ENCODE measurements at regions not wholly inside any gene's neighbourhood (a gene's known extent, or its start where the extent isn't known, plus 50 kb on each side); places are given as distances from the start of the nearest gene placed in this dataset.
A peak's percentile ranks its signal among the peaks of the same experiment; 100 is the strongest.

GRCh38 chr1:114224196-114224907 lies 70.7 kb upstream of the SYT6 start:
- no peak for DNase-seq (ENCODE audit: low spot score)

DNA sequence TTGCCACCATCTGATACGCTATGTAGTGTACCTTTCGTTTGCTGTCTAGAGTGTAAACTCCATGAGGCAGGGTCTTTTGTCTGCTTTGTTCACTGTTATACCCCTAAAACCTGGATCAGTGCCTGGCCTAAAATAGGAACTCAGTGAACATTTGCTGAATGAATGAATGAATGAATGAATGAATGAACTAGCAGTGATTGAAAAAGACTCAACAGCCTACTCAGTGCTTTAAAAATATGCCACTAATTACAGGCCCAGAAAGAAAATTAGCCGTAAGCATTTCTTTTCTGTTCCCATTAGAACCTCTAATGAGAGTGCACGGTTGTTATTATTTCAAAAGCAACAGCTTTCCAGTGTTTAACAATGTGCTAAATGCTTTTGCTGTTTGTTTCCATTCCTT lies 69.3 kb upstream of the SYT6 start:
- DNase-seq (ENCODE audit: low spot score), result no peak

GRCh38 chr1:114219172-114219868 lies 65.7 kb upstream of the SYT6 start:
- DNase-seq (ENCODE audit: low spot score), result peak; percentile 42

GRCh38 chr1:114218361-114219171 lies 64.9 kb upstream of the SYT6 start:
- no peak for DNase-seq (ENCODE audit: low spot score)

- no peak for DNase-seq (ENCODE audit: low spot score)
These were observed 62.9 kb upstream of the SYT6 start for GRCh38 chr1:114216431-114217173.

DNA sequence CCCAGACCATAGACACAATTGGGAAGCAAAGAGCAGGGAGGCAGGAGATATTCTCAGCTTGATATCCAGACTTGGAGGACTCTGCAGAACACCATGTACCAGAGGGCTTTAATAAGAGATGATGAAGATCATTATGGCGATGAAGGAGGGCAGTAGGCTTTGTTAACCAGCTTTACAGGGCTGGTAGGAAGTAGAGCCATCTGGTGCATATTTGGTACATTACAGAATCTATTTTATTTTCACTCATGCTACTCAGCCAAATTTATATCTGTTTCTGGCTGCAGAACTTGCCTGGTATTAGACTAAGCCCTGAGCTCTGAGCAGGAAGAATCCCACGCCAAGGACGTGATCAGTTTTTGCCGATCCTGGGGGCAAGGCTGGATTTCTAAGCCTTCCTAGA lies 61.8 kb upstream of the SYT6 start:
- DNase-seq (ENCODE audit: low spot score), result no peak

DNA sequence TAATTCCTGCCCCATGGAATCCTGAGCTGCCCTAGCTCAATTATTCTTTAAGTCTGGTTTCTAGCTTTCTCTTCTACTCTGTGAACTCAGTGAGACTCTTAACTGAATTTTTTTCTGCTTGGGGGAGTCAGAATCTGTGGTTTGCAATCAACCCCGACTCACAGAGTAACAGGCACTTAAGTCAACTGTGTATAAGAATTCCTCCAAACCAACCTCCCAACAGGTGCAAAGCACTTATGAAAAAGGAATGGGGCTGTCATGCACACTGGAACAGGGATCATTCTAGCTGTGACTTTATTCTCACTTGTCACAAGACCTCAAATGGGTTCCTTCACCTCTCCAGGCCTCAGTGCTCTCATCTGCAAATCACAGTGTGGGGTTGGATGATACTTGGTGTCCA lies 60.3 kb upstream of the SYT6 start:
- no peak for DNase-seq (ENCODE audit: low spot score)

DNA sequence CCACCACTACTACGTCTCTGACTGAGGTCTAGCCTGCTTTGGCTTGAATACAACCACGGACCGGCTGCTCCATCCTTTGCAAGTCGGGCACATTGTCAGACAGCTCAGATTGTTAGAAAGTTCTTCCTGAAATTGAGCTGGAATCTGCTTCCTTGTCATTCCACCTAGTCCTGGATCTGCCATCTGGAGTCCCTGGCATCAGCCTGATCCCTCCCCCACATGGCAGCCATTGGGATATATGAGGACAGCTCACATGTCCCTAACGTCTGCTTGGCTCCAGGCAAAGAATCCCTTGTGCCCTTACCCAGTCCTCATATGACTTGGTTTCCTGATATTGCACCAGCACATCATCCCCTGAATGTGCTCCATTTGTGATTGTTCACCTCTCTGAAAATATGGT lies 56.3 kb upstream of the SYT6 start:
- peak; percentile 17 for DNase-seq (ENCODE audit: low spot score)

DNA sequence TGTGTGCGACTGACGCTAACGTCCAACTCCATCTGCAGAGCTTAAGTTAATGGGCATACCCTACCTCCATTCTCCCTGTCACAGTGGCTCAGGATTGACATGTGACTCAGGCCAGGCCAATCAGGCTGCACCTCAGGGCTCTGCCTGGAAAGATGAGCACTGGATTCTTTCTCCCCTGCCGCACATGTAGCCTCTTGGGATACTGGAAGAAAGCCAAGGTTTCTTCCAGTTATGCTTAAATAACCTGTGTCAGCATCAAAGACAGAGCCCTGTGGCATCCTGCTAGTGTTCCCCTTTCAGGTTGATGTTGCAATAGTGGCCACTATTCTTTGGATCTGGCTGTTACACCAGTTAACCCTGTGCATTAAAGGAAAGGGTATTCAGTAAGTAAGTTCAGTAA lies 55.0 kb upstream of the SYT6 start:
- DNase-seq (ENCODE audit: low spot score), result no peak

GRCh38 chr1:114208106-114208505 lies 54.4 kb upstream of the SYT6 start:
- no peak for DNase-seq (ENCODE audit: low spot score)

DNA sequence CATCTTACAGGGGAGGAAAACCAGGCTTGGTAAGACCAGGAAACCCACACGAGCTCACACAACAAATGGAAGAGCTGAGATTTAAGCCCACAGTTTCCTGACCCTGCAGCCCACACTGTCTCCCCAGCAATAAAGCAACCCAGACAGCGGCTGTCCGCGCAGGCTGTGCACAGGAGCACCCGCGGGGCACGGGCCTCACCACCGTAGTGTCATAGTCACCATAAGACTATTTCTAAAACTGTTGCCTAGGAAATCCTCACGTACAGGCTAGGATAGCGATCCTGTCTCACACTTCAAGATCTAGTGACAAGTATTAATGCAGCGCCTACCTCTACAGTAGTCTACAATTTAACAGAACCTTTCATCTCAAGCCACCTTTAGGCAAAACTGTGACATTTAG lies 54.0 kb upstream of the SYT6 start:
- DNase-seq (ENCODE audit: low spot score), result no peak

- no peak for DNase-seq (ENCODE audit: low spot score)
These were observed 52.7 kb upstream of the SYT6 start for GRCh38 chr1:114206392-114206791.

- no peak for DNase-seq (ENCODE audit: low spot score)
These were observed 50.0 kb upstream of the SYT6 start for GRCh38 chr1:114203595-114204128.
